D341Med (cell line): ENCODE measurements at regions not wholly inside any gene's neighbourhood (a gene's known extent, or its start where the extent isn't known, plus 50 kb on each side); places are given as distances from the start of the nearest gene placed in this dataset.

Experiments used
- DNase-seq: peaks from one replicate; pipeline ENCODE4 v3.0.0; 2012; ENCODE audit warnings: low spot score

- no peak for DNase-seq
Observed at GRCh38 chrX:73768886-73769285, 83.6 kb downstream of the XIST start.

GRCh38 chrX:73768160-73768559 is 84.4 kb downstream of the XIST start:
- DNase-seq = no peak

GRCh38 chrX:73767017-73767416 is 85.5 kb downstream of the XIST start:
- DNase-seq = no peak

- peak; percentile 69 for DNase-seq
Observed at GRCh38 chrX:73766431-73766795, 86.1 kb downstream of the XIST start.

GRCh38 chrX:73765776-73766430 is 86.6 kb downstream of the XIST start:
- DNase-seq = no peak

GRCh38 chrX:73758250-73758649 is 94.3 kb downstream of the XIST start:
- DNase-seq = no peak
